PC-3 (cell line): ENCODE measurements at regions not wholly inside any gene's neighbourhood (a gene's known extent, or its start where the extent isn't known, plus 50 kb on each side); places are given as distances from the start of the nearest gene placed in this dataset.

Experiments used
- EZH2 ChIP-seq: fragments of 300-600 bp; sonication (generic); IDR thresholded peaks from one replicate; pipeline ENCODE4 v1.6.1; 2017; ENCODE audit warnings: antibody characterized with exemption, mild to moderate bottlenecking, low read length; ENCODE audit not compliant: unreplicated experiment
- TF ChIP-seq, protein P1 (sequence below): fragments of 300-600 bp; sonication (generic); conservative IDR thresholded peaks from 2 replicates; pipeline ENCODE4 v1.5.1; 2017; ENCODE audit warnings: antibody characterized with exemption, low read depth, mild to moderate bottlenecking, low read length

DNA sequence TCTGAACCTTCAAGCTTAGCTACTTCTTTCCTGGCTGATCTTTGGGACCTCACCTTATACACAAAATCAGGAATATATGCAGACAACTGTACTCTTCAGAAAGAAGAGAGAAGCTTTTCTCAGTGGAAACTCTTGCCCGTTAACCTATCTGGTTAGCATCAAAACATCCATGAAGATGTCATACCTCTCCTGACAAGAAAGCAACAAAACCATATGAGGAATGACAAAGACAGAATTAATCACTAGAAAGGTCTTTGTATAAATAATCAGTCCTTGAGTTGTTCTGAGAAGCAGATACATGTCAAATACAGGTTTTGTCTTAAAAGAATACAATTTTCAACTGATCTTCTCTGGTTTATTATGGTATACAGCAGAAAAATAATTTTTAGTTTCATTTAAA is 130.8 kb downstream of the FAT4 start:
- TF ChIP-seq, protein P1, sequence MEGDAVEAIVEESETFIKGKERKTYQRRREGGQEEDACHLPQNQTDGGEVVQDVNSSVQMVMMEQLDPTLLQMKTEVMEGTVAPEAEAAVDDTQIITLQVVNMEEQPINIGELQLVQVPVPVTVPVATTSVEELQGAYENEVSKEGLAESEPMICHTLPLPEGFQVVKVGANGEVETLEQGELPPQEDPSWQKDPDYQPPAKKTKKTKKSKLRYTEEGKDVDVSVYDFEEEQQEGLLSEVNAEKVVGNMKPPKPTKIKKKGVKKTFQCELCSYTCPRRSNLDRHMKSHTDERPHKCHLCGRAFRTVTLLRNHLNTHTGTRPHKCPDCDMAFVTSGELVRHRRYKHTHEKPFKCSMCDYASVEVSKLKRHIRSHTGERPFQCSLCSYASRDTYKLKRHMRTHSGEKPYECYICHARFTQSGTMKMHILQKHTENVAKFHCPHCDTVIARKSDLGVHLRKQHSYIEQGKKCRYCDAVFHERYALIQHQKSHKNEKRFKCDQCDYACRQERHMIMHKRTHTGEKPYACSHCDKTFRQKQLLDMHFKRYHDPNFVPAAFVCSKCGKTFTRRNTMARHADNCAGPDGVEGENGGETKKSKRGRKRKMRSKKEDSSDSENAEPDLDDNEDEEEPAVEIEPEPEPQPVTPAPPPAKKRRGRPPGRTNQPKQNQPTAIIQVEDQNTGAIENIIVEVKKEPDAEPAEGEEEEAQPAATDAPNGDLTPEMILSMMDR: no peak
- no peak for TF ChIP-seq EZH2
